WI38 (cell line): ENCODE measurements at regions not wholly inside any gene's neighbourhood (a gene's known extent, or its start where the extent isn't known, plus 50 kb on each side); places are given as distances from the start of the nearest gene placed in this dataset.

Source experiments
- H3K4me3 ChIP-seq: 2 replicates; pipeline ENCODE4 v1.5.1; 2011; ENCODE audit warnings: low read depth, mild to moderate bottlenecking, control low read depth, low read length
- TF ChIP-seq, protein P1 (sequence below): IDR thresholded peaks from 2 replicates; pipeline ENCODE4 v1.5.1; 2012; ENCODE audit warnings: low read depth, mild to moderate bottlenecking, control low read depth, low read length

GRCh38 chr13:58979851-58980250 lies 1183.9 kb downstream of the DIAPH3 start:
- H3K4me3 ChIP-seq: no peak overlapping the region
- TF ChIP-seq, protein P1, sequence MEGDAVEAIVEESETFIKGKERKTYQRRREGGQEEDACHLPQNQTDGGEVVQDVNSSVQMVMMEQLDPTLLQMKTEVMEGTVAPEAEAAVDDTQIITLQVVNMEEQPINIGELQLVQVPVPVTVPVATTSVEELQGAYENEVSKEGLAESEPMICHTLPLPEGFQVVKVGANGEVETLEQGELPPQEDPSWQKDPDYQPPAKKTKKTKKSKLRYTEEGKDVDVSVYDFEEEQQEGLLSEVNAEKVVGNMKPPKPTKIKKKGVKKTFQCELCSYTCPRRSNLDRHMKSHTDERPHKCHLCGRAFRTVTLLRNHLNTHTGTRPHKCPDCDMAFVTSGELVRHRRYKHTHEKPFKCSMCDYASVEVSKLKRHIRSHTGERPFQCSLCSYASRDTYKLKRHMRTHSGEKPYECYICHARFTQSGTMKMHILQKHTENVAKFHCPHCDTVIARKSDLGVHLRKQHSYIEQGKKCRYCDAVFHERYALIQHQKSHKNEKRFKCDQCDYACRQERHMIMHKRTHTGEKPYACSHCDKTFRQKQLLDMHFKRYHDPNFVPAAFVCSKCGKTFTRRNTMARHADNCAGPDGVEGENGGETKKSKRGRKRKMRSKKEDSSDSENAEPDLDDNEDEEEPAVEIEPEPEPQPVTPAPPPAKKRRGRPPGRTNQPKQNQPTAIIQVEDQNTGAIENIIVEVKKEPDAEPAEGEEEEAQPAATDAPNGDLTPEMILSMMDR: no peak

GRCh38 chr13:58985845-58986244 lies 1177.9 kb downstream of the DIAPH3 start:
- TF ChIP-seq, protein P1: no peak
- no peak overlapping the region for H3K4me3 ChIP-seq

- TF ChIP-seq, protein P1: no peak
- no peak overlapping the region for H3K4me3 ChIP-seq
Observed at GRCh38 chr13:58989556-58989955, 1174.2 kb downstream of the DIAPH3 start.

DNA sequence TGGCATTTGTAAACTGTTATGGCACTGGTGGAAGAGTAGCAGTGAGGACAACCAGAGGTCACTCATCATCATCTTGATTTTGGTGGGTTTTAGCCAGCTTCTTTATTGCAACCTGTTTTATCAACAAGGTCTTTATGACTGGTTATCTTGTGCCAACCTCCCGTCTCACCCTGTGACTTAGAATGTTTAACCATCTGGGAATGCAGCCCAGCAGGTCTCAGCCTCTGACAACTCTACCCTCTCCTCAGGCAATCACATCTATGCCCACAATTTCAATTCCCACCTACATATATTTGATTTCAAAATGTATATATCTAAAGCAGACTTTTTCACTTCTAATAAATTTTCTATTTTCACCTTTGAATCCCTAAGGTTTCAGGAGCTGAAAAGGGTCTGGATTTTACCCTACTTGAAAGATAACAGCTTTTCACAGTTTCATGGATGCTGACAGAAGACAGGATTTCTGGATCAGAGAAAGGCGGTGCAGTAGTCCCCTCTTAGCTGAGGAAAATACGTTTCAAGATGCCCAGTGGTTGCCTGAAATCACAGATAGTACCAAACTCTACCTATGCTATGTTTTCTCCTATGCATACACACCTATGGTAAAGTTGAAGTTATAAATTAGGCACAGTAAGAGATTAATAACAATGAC lies 1171.8 kb downstream of the DIAPH3 start:
- no peak overlapping the region for H3K4me3 ChIP-seq
- TF ChIP-seq, protein P1: no peak

- no peak overlapping the region for H3K4me3 ChIP-seq
- TF ChIP-seq, protein P1: no peak
Observed at GRCh38 chr13:58992478-58993042, 1171.2 kb downstream of the DIAPH3 start.

GRCh38 chr13:58994077-58994476 lies 1169.7 kb downstream of the DIAPH3 start:
- TF ChIP-seq, protein P1: no peak
- H3K4me3 ChIP-seq: no peak overlapping the region

DNA sequence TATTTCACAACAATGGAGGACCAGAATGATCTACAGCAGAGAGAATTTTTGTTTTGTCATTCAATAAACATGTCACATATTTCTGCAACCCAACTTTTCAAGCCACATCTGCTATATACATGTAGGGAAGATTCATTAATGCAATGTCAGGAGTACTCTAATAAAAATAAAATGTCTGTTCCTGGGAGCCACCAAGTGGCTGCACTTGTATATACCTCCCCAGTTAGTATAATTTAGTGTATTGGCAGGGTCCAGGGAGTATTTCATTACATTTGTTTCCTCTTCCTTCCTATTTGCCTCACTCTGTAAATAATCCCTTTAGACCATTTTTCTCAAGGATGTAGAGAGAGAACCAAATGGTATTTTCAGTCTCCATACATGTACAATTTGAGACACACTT lies 1169.0 kb downstream of the DIAPH3 start:
- no peak overlapping the region for H3K4me3 ChIP-seq
- TF ChIP-seq, protein P1: no peak
